ENCODE measurements at regions not wholly inside any gene's neighbourhood (a gene's known extent, or its start where the extent isn't known, plus 50 kb on each side); places are given as distances from the start of the nearest gene placed in this dataset.

DNA sequence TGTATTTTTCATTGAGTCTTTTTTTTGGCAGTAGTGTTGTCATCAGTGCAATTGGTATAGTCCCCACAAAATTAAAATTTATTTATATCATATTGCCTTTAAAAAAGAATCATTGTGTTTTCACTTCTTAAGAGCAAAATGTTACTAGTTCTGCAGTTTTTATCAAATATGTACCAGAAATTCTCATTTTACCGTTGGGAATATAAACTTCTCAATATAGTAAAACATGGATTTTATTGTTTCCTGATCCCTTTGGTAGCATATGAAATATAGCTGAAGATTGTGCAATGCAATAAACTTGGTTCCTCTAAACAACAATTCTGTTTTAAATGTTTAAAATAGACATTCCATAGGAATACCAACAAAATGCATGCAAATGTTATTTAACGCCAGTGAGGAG lies 306.5 kb upstream of the PCDH20 start:
- no peak for DNase-seq

DNA sequence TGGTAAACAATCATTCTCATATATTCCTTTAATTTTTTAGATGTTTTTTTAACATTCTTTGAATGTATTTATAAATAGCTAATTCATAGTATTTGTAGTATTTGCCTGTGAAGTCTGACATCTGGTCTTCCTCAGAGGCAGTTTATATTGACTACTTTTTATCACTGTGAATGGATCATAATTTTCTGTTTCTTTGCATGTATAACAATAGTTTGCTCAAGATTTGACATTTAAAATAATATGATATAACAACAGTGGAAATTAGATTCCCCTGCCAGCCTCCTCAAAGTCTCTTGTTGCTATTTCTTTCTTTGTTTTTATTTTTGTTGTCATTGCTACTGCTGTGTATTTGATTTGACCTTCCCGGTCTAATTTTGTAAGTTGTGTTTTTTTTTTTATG lies 297.0 kb upstream of the PCDH20 start:
- DNase-seq = no peak

DNA sequence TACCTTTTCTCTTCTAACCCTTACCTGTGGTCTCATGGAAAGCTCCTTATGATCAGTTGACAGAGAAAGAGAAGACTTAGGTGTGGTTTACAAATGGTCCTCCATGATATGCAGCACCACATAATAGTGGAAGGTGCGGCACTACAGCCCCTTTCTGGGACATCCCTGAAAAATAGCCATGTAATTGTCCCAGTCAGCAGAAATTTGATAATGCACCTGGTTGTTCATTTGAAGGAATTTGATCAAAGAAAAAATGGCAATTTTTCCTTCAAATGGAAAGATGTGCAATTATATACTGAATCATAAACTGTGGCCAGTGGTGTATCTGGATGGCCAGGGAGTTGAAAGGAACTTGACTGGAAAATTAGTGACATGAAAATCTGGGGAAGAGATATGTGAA lies 293.6 kb upstream of the PCDH20 start:
- no peak for DNase-seq

GRCh38 chr13:61706899-61707298 lies 291.2 kb upstream of the PCDH20 start:
- DNase-seq = no peak

- no peak for DNase-seq
These were observed 285.0 kb upstream of the PCDH20 start for GRCh38 chr13:61700620-61701019.

DNA sequence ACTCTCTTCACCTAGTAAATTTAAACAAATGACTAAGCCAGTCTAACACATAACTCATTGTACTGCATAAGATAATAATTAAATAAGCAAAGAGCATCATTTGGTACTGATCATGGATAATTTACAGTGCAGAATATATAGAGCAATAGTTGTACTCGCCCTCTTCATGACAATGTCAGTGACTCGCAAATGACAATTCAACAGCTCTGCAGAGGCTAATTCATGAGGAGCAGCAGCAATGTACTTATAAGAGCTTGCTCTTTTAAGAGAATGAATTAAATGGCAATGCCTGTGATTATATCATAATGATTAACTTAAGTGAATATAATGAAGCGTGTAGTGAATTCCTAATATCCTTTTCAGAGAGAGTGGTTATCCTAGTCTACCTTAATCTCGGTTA lies 284.5 kb upstream of the PCDH20 start:
- DNase-seq = no peak

GRCh38 chr13:61696676-61697075 lies 281.0 kb upstream of the PCDH20 start:
- no peak for DNase-seq

DNA sequence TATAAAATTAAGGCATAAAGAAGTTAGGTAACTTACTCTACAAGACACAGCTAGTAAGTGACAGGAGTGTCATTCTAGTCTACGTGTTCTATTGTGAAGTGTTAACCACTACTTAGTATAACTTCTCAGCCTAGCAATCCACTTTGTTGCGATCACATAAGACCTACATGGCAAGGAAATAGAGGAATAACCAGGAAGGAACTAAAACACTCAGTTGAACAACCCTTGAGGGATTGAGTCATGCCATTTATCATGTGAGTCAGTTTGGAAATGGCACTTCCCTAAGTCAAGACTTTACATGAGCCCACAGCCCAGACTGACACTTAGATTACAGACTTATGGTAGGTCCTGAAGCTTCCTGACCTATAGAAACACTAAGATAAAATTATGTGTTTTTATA lies 279.5 kb upstream of the PCDH20 start:
- DNase-seq = no peak

- DNase-seq = no peak
These were observed 277.0 kb upstream of the PCDH20 start for GRCh38 chr13:61692691-61693090.

DNA sequence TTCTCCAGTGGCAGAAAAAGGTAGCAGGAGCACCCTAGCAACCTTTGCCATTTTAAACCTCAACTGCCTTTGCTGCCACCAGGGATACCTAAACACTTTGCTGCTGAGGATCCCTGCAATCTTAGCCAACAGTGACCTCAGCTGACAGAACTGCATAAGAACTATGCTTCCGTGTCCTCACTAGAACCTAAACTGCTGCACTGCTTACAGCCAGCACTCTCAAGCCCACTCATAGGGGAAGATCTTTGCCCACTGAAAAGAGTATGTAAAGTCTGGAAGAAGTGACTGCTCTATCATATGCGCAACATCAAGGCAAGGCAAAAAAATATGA lies 270.0 kb upstream of the PCDH20 start:
- DNase-seq = no peak

GRCh38 chr13:61684976-61685681 lies 269.5 kb upstream of the PCDH20 start:
- no peak for DNase-seq

DNA sequence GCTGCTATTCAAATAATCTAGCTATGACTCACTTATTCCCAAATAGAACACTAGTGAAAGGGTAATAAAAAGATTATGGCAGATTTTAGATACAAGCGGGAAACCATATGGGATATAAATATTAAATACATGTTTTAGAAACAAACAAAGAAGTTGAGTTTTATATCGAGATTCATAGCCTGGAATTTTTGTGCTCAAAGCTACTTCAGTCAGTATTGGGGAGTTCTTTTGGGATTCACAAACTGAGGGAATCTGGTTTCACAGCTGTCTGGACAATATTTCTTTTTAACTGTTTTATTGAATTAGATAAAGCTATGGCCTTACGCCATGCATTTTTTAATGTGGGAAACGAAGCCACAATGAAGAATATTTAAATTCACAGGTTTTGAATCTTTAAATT lies 257.1 kb upstream of the PCDH20 start:
- DNase-seq = no peak

GRCh38 chr13:61670384-61671161 lies 254.9 kb upstream of the PCDH20 start:
- DNase-seq = no peak

DNA sequence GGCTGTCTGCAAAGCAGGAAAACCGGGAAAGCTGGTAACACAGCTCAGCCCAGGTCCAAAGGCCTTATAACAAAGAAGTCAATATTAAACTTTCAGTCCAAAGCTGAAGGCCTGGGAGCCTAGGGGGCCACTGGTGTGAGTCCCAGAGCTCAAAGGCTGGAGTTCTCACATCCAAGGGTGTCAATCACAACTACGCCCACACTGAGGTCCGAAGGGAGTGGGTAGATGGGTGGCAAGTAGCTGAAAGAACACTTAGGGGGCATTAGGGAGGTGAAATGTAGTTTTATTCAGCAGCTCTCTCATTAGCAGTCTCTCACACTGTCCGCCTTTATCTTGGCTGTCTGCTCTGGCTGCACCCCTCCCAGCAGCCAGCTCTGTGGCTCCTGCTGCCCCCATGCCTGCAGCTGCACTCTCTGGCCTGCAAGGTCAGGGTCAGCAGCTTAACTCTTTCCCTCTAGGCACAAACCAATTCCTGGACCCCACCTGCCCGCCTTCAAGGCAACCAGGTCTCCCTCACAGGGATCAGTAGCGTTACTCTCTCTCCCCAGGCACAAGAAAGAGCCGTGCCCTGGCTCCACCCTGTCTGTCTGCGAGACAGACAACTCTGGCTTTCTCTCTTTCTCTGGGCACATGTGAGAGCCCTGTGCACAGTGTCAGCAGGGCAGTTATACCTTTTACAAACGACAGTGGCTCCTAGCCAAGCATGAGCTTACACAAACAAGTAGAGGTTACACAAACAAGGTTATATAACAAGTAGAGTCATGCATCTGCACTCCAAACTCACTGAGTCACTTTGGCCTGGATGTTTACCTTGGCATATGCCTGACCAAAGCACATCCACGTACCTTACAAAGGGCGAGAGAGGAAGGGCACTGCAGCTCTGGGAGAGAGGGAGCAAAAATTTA lies 249.4 kb upstream of the PCDH20 start:
- no peak for DNase-seq

- DNase-seq = no peak
These were observed 238.8 kb upstream of the PCDH20 start for GRCh38 chr13:61654481-61654880.

DNA sequence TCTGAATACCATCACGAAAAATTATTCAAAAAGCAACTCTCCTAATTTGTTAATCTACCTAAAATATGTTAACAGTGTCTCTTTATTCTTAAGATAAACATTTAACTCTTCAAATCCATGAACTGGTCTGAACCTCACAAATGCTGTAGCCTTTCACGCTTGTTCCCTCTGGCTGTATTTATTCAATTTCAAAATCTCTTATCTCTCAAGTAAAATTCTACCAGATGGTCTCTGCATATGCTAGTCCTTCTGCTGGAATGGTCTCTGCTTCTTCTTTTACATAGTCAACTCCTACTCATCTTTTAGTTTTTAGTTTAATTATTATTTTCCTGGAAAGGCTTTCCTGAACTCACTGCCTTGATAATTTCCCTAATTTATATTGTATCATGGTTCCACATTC lies 232.9 kb upstream of the PCDH20 start:
- DNase-seq = no peak

- no peak for DNase-seq
These were observed 196.5 kb upstream of the PCDH20 start for GRCh38 chr13:61612192-61612591.

DNA sequence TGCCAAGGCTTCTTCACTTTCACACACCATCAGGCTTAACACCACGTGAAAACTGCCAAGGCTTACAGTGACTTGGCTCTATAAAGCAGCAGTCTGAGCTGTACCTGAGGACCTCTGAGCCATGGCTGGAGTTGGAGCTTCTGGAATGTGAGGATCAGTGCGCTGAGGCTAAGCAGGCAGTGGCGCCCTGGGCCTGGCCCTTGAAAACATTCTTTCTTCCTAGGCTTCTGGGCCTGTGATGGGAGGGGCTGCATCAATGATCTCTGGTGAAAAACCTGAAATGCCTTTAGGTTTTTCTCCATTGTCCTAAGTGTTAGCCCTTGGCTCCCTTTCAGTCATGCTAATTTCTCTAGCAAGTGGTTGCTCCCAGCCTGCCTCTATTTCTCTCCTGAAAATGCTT lies 192.5 kb upstream of the PCDH20 start:
- DNase-seq = no peak

DNA sequence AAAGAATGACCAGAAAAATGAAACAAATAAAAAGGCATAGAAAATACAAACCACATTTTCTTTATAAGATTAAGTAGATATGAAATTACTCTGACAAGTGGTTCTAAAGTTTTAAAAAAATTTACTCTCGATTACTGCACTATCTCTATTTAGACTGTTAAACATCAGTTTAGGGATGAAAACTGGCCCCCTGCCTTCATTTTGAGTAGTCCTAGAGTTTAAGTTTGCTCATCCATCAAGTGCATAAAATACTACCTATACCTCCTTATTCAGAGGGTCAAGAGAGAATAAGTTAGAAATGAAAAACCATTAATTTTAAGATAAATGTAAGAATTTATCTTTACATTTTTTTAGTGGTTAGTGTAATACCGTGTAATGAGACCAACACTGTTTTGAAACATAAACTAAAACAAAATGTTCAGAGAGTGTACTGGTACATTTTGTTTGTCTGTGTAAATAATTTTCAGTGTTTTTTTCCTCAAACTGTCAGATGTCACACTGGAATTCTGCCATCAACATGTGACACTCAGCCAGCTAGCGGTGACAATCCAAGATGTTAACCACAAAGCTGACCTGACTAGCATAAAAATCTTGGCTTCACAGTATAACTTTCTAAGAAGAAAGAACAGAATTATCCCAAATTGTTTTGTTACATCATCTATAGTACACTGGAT lies 184.8 kb upstream of the PCDH20 start:
- no peak for DNase-seq

GRCh38 chr13:61592489-61592888 lies 176.8 kb upstream of the PCDH20 start:
- DNase-seq = no peak

GRCh38 chr13:61575973-61576372 lies 160.3 kb upstream of the PCDH20 start:
- DNase-seq = no peak

DNA sequence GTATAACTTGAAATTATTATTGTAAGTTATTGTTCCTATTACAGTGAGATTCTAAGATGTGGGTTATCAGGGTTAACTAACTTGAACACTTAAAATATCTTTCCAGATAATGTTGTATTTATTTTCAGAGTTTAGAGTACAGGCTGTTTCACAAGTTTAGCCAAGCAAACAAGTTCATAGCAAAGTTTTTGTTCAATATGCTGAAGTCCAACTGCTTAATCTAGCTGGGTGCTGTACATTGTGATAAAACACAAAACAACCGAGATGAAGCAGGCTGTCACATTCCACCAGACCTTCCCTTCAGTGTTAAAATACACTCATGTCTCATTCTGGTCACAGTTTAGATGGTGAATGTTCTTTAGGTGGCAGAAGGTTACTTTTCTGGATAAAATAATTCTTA lies 148.0 kb upstream of the PCDH20 start:
- DNase-seq = no peak

- no peak for DNase-seq
These were observed 131.3 kb upstream of the PCDH20 start for GRCh38 chr13:61546911-61547310.

All from activated CD4-positive, alpha-beta T cell treated with anti-CD3 and anti-CD28 coated beads, Interleukin-2, amount 50 U/mL, for 16 hours (primary cell).